GM23338 (cell line): ENCODE measurements at regions not wholly inside any gene's neighbourhood (a gene's known extent, or its start where the extent isn't known, plus 50 kb on each side); places are given as distances from the start of the nearest gene placed in this dataset.
A peak's percentile ranks its signal among the peaks of the same experiment; 100 is the strongest.

Source experiments
- ATAC-seq: fragments of 200-7000 bp; cut with Tn5 transposase; 3 replicates; pipeline ENCODE4 v1.9.1; 2020
- DNase-seq: peaks from one replicate; pipeline ENCODE4 v3.0.0-alpha.2; 2015; ENCODE audit warnings: low spot score
- H2AFZ ChIP-seq: fragments of 200-600 bp; sonication (generic); 2 replicates; pipeline ENCODE4 v1.8.0; 2016; ENCODE audit warnings: antibody characterized with exemption, mild to moderate bottlenecking, moderate library complexity
- H3F3A ChIP-seq: fragments of 200-600 bp; sonication (generic); replicated peaks from 2 replicates; pipeline ENCODE4 v1.8.0; 2017; ENCODE audit warnings: antibody characterized with exemption, mixed run types, low read depth
- H3K27ac ChIP-seq: fragments of 200-600 bp; sonication (generic); 2 replicates; pipeline ENCODE4 v1.6.1; 2016; ENCODE audit warnings: low read depth
- H3K27me3 ChIP-seq: fragments of 200-600 bp; sonication (generic); 2 replicates; pipeline ENCODE4 v1.8.0; 2016; ENCODE audit warnings: mild to moderate bottlenecking, mixed run types, moderate library complexity; ENCODE audit not compliant: insufficient read depth
- H3K36me3 ChIP-seq: fragments of 200-600 bp; sonication (generic); 2 replicates; pipeline ENCODE4 v1.8.0; 2016; ENCODE audit warnings: mild to moderate bottlenecking; ENCODE audit not compliant: insufficient read depth
- H3K4me1 ChIP-seq: fragments of 200-600 bp; sonication (generic); 2 replicates; pipeline ENCODE4 v1.8.0; 2016; ENCODE audit warnings: mild to moderate bottlenecking, moderate library complexity; ENCODE audit not compliant: insufficient read depth
- H3K4me2 ChIP-seq: fragments of 200-600 bp; sonication (generic); 2 replicates; pipeline ENCODE4 v1.7.1; 2017; ENCODE audit warnings: mixed run types
- H3K4me3 ChIP-seq: fragments of 200-600 bp; sonication (generic); 2 replicates; pipeline ENCODE4 v1.6.1; 2016; ENCODE audit warnings: mixed run types
- H3K79me2 ChIP-seq: fragments of 200-600 bp; sonication (generic); replicated peaks from 2 replicates; pipeline ENCODE4 v1.8.0; 2017; ENCODE audit warnings: mild to moderate bottlenecking; ENCODE audit not compliant: insufficient read depth
- H3K9me2 ChIP-seq: fragments of 200-600 bp; sonication (generic); 2 replicates; pipeline ENCODE4 v1.8.0; 2017; ENCODE audit not compliant: insufficient read depth
- H4K20me1 ChIP-seq: fragments of 200-600 bp; sonication (generic); replicated peaks from 2 replicates; pipeline ENCODE4 v1.8.0; 2017; ENCODE audit warnings: mild to moderate bottlenecking; ENCODE audit not compliant: insufficient read depth
- H3K27ac Mint-ChIP-seq: 2 replicates; pipeline ENCODE4 v1.8.0; 2020; ENCODE audit warnings: inconsistent platforms, mild to moderate bottlenecking, moderate library complexity, mixed read lengths
- H3K27me3 Mint-ChIP-seq: 3 replicates; pipeline ENCODE4 v1.8.0; 2022; ENCODE audit warnings: low read depth, mild to moderate bottlenecking, moderate library complexity, mixed read lengths, inconsistent platforms; ENCODE audit not compliant: insufficient read depth, poor library complexity
- H3K36me3 Mint-ChIP-seq: 3 replicates; pipeline ENCODE4 v1.8.0; 2021; ENCODE audit warnings: low read depth, mild to moderate bottlenecking, inconsistent platforms, moderate library complexity, mixed read lengths
- H3K4me1 Mint-ChIP-seq: 3 replicates; pipeline ENCODE4 v1.8.0; 2020; ENCODE audit warnings: mild to moderate bottlenecking, inconsistent platforms, mixed read lengths
- H3K4me3 Mint-ChIP-seq: 3 replicates; pipeline ENCODE4 v1.8.0; 2021; ENCODE audit warnings: moderate library complexity, mild to moderate bottlenecking, inconsistent platforms, mixed read lengths
- H3K9me3 Mint-ChIP-seq: 3 replicates; pipeline ENCODE4 v1.8.0; 2020; ENCODE audit warnings: moderate library complexity, mild to moderate bottlenecking, inconsistent platforms, mixed read lengths
- EZH2 ChIP-seq: fragments of 200-600 bp; sonication (generic); IDR thresholded peaks from one replicate; pipeline ENCODE4 v1.8.0; 2017; ENCODE audit warnings: antibody characterized with exemption, mild to moderate bottlenecking, low read depth; ENCODE audit not compliant: unreplicated experiment
- EZH2phosphoT487 ChIP-seq: fragments of 200-600 bp; sonication (generic); IDR thresholded peaks from one replicate; pipeline ENCODE4 v1.8.1; 2018; ENCODE audit warnings: antibody characterized with exemption; ENCODE audit not compliant: unreplicated experiment
- NANOG ChIP-seq: IDR thresholded peaks from 2 replicates; pipeline ENCODE4 v1.6.1; 2016; ENCODE audit warnings: antibody characterized with exemption, borderline replicate concordance
- POLR2AphosphoS5 ChIP-seq: IDR thresholded peaks from 2 replicates; pipeline ENCODE4 v1.6.1; 2016; ENCODE audit warnings: antibody characterized with exemption, low read depth
- ZNF114 ChIP-seq: fragments of 250-450 bp; sonication (Bioruptor Pico); IDR thresholded peaks from 2 replicates; pipeline ENCODE4 v1.5.0; 2020; ENCODE audit warnings: mild to moderate bottlenecking, moderate library complexity
- ZNF331 ChIP-seq: fragments of 250-450 bp; sonication (Bioruptor Pico); IDR thresholded peaks from 2 replicates; pipeline ENCODE4 v1.5.0; 2020; ENCODE audit warnings: low read depth, mild to moderate bottlenecking, moderate library complexity
- TF ChIP-seq, protein P1 (sequence below), 2 experiments: fragments of 200-600 bp in 1 of 2; sonication (generic) in 1 of 2; conservative IDR thresholded peaks; 2 replicates each; pipeline versions ENCODE4 v1.5.1 to v1.6.1; 2016 to 2017; ENCODE audit warnings: antibody characterized with exemption in 2 of 2, low read depth in 2 of 2, mild to moderate bottlenecking in 2 of 2, moderate library complexity in 1 of 2
- TF ChIP-seq, protein P2 (sequence below): IDR thresholded peaks from 2 replicates; pipeline ENCODE4 v1.6.1; 2016; ENCODE audit warnings: antibody characterized with exemption
- TF ChIP-seq, protein P3 (sequence below): fragments of 250-450 bp; sonication (Bioruptor Pico); IDR thresholded peaks from 2 replicates; pipeline ENCODE4 v1.5.0; 2020; ENCODE audit warnings: mild to moderate bottlenecking, moderate library complexity
- TF ChIP-seq, protein P4 (sequence below): IDR thresholded peaks from one replicate; pipeline ENCODE4 v1.6.1; 2018; ENCODE audit warnings: antibody characterized with exemption; ENCODE audit not compliant: unreplicated experiment

DNA sequence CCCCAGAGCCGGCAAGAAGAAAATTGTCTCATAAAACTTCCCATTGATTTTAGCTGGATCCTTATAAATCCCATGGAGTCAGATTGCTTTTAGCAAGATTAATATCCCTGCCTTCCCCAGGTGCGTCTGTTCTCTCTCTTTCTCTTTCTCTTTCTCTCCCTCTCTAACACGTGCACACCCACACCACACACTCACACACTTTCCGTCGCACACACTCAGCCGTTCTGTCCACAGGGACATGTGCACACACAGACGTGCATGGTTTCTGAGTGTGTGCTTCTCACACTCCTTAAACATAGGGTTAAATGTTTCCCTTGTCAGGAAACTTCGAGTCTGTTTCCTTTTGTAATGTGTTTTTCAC is 98.7 kb upstream of the NFIA start:
- Histone ChIP-seq H3K27ac (no peak overlapping the region), H3K79me2 (no peaks in the 10 kb centered on the region), H2AFZ (peak overlapping the region; percentile 63; the same call in 1 of the 2 replicates), H4K20me1 (no peaks in the 10 kb centered on the region), H3K4me2 (no peak overlapping the region), H3K4me3 (no peak overlapping the region), H3K9me2 (no peaks in the 10 kb centered on the region), H3F3A (no peaks in the 10 kb centered on the region), H3K36me3 (no peaks in the 10 kb centered on the region), H3K27me3 (no peaks in the 10 kb centered on the region), H3K4me1 (no peaks in the 10 kb centered on the region)
- H3K9me3 Mint-ChIP-seq: no peaks in the 10 kb centered on the region
- H3K4me3 Mint-ChIP-seq: no peak overlapping the region
- H3K27ac Mint-ChIP-seq: no peak overlapping the region
- H3K4me1 Mint-ChIP-seq: no peaks in the 10 kb centered on the region; the same call in 2 of the 3 replicates
- TF ChIP-seq NANOG (no peak), ZNF114 (CRISPR knock-in tag) (no peak), EZH2 (no peak)
- TF ChIP-seq, protein P1, sequence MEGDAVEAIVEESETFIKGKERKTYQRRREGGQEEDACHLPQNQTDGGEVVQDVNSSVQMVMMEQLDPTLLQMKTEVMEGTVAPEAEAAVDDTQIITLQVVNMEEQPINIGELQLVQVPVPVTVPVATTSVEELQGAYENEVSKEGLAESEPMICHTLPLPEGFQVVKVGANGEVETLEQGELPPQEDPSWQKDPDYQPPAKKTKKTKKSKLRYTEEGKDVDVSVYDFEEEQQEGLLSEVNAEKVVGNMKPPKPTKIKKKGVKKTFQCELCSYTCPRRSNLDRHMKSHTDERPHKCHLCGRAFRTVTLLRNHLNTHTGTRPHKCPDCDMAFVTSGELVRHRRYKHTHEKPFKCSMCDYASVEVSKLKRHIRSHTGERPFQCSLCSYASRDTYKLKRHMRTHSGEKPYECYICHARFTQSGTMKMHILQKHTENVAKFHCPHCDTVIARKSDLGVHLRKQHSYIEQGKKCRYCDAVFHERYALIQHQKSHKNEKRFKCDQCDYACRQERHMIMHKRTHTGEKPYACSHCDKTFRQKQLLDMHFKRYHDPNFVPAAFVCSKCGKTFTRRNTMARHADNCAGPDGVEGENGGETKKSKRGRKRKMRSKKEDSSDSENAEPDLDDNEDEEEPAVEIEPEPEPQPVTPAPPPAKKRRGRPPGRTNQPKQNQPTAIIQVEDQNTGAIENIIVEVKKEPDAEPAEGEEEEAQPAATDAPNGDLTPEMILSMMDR (conservative IDR thresholded peaks at IDR 0.05; ENCODE audit: low read depth in 2 of 2): no peak
- no peaks in the 10 kb centered on the region for H3K27me3 Mint-ChIP-seq
- DNase-seq (no peak), ATAC-seq (no peak)
- no peaks in the 10 kb centered on the region for H3K36me3 Mint-ChIP-seq

DNA sequence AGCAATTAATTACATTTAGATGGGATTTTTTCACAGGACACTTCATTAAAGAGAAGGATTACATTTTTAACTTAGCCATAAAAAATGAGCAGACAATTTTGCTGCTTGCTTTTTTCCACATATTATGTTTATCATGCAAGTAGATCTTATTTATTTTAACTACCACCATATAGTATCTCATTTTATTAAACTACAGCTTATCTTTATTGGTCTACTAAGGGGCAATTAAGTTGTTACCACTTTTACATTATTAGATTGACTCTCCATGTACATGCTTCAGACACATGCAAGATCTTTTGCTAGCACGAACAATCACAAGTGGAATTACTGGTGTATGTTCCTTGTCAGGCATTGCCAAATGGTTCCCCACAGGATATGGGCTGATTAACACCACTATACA is 99.8 kb upstream of the NFIA start:
- no peak overlapping the region for H3K4me3 Mint-ChIP-seq
- ATAC-seq: no peak
- TF ChIP-seq EZH2phosphoT487: no peak
- no peak for TF ChIP-seq ZNF114 (CRISPR knock-in tag)
- no peak for TF ChIP-seq EZH2
- no peak for TF ChIP-seq POLR2AphosphoS5
- no peak for TF ChIP-seq NANOG
- TF ChIP-seq, protein P2, sequence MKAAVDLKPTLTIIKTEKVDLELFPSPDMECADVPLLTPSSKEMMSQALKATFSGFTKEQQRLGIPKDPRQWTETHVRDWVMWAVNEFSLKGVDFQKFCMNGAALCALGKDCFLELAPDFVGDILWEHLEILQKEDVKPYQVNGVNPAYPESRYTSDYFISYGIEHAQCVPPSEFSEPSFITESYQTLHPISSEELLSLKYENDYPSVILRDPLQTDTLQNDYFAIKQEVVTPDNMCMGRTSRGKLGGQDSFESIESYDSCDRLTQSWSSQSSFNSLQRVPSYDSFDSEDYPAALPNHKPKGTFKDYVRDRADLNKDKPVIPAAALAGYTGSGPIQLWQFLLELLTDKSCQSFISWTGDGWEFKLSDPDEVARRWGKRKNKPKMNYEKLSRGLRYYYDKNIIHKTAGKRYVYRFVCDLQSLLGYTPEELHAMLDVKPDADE: no peak
- TF ChIP-seq ZNF331 (CRISPR knock-in tag): no peak
- TF ChIP-seq, protein P3, sequence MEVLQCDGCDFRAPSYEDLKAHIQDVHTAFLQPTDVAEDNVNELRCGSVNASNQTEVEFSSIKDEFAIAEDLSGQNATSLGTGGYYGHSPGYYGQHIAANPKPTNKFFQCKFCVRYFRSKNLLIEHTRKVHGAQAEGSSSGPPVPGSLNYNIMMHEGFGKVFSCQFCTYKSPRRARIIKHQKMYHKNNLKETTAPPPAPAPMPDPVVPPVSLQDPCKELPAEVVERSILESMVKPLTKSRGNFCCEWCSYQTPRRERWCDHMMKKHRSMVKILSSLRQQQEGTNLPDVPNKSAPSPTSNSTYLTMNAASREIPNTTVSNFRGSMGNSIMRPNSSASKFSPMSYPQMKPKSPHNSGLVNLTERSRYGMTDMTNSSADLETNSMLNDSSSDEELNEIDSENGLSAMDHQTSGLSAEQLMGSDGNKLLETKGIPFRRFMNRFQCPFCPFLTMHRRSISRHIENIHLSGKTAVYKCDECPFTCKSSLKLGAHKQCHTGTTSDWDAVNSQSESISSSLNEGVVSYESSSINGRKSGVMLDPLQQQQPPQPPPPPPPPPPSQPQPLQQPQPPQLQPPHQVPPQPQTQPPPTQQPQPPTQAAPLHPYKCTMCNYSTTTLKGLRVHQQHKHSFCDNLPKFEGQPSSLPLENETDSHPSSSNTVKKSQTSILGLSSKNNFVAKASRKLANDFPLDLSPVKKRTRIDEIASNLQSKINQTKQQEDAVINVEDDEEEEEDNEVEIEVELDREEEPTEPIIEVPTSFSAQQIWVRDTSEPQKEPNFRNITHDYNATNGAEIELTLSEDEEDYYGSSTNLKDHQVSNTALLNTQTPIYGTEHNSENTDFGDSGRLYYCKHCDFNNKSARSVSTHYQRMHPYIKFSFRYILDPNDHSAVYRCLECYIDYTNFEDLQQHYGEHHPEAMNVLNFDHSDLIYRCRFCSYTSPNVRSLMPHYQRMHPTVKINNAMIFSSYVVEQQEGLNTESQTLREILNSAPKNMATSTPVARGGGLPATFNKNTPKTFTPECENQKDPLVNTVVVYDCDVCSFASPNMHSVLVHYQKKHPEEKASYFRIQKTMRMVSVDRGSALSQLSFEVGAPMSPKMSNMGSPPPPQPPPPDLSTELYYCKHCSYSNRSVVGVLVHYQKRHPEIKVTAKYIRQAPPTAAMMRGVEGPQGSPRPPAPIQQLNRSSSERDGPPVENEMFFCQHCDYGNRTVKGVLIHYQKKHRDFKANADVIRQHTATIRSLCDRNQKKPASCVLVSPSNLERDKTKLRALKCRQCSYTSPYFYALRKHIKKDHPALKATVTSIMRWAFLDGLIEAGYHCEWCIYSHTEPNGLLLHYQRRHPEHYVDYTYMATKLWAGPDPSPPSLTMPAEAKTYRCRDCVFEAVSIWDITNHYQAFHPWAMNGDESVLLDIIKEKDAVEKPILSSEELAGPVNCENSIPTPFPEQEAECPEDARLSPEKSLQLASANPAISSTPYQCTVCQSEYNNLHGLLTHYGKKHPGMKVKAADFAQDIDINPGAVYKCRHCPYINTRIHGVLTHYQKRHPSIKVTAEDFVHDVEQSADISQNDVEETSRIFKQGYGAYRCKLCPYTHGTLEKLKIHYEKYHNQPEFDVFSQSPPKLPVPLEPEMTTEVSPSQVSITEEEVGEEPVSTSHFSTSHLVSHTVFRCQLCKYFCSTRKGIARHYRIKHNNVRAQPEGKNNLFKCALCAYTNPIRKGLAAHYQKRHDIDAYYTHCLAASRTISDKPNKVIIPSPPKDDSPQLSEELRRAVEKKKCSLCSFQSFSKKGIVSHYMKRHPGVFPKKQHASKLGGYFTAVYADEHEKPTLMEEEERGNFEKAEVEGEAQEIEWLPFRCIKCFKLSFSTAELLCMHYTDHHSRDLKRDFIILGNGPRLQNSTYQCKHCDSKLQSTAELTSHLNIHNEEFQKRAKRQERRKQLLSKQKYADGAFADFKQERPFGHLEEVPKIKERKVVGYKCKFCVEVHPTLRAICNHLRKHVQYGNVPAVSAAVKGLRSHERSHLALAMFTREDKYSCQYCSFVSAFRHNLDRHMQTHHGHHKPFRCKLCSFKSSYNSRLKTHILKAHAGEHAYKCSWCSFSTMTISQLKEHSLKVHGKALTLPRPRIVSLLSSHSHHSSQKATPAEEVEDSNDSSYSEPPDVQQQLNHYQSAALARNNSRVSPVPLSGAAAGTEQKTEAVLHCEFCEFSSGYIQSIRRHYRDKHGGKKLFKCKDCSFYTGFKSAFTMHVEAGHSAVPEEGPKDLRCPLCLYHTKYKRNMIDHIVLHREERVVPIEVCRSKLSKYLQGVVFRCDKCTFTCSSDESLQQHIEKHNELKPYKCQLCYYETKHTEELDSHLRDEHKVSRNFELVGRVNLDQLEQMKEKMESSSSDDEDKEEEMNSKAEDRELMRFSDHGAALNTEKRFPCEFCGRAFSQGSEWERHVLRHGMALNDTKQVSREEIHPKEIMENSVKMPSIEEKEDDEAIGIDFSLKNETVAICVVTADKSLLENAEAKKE (CRISPR knock-in tag): no peak
- TF ChIP-seq, protein P4, sequence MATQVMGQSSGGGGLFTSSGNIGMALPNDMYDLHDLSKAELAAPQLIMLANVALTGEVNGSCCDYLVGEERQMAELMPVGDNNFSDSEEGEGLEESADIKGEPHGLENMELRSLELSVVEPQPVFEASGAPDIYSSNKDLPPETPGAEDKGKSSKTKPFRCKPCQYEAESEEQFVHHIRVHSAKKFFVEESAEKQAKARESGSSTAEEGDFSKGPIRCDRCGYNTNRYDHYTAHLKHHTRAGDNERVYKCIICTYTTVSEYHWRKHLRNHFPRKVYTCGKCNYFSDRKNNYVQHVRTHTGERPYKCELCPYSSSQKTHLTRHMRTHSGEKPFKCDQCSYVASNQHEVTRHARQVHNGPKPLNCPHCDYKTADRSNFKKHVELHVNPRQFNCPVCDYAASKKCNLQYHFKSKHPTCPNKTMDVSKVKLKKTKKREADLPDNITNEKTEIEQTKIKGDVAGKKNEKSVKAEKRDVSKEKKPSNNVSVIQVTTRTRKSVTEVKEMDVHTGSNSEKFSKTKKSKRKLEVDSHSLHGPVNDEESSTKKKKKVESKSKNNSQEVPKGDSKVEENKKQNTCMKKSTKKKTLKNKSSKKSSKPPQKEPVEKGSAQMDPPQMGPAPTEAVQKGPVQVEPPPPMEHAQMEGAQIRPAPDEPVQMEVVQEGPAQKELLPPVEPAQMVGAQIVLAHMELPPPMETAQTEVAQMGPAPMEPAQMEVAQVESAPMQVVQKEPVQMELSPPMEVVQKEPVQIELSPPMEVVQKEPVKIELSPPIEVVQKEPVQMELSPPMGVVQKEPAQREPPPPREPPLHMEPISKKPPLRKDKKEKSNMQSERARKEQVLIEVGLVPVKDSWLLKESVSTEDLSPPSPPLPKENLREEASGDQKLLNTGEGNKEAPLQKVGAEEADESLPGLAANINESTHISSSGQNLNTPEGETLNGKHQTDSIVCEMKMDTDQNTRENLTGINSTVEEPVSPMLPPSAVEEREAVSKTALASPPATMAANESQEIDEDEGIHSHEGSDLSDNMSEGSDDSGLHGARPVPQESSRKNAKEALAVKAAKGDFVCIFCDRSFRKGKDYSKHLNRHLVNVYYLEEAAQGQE: no peak

More for the DNA sequence above, 99.8 kb upstream of the NFIA start:
- Mint-ChIP-seq H3K36me3 (no peaks in the 10 kb centered on the region), H3K9me3 (no peaks in the 10 kb centered on the region), H3K27me3 (no peaks in the 10 kb centered on the region), H3K27ac (no peak overlapping the region), H3K4me1 (no peaks in the 10 kb centered on the region; the same call in 2 of the 3 replicates)
- Histone ChIP-seq H3K4me3 (no peak overlapping the region), H3K9me2 (no peaks in the 10 kb centered on the region), H3K27ac (no peak overlapping the region), H3K27me3 (no peaks in the 10 kb centered on the region), H3K36me3 (no peaks in the 10 kb centered on the region), H3K4me2 (no peak overlapping the region), H3F3A (no peaks in the 10 kb centered on the region), H4K20me1 (no peaks in the 10 kb centered on the region), H2AFZ (no peak overlapping the region), H3K4me1 (no peaks in the 10 kb centered on the region), H3K79me2 (no peaks in the 10 kb centered on the region)
- no peak for DNase-seq
